GM12878 (cell line): ENCODE measurements at regions not wholly inside any gene's neighbourhood (a gene's known extent, or its start where the extent isn't known, plus 50 kb on each side); places are given as distances from the start of the nearest gene placed in this dataset.

ENCODE experiments used
- ATAC-seq: fragments of 200-7000 bp; cut with Tn5 transposase; 3 replicates; pipeline ENCODE4 v1.9.1; 2020; ENCODE audit warnings: mild to moderate bottlenecking, moderate library complexity
- BruUV-seq: library from RNA; stranded (reverse); fragments of 400-500 nt; replicated peaks from 2 replicates; lab custom pipeline; 2021; lab: Mats Ljungman, UMichigan
- CTCF ChIA-PET: fragments of 300-600 bp; sonication (Branson Sonifier 250); formaldehyde crosslinking; extraction: SDS; loops from one replicate; lab custom pipeline; 2021; ENCODE audit warnings: inconsistent platforms; lab: Yijun Ruan, JAX
- POLR2A ChIA-PET: fragments of 350-600 bp; formaldehyde crosslinking; extraction: SDS; loops from one replicate; lab custom pipeline; 2021; ENCODE audit warnings: inconsistent platforms; lab: Charles Lee
- RAD21 ChIA-PET: fragments of 300-600 bp; sonication (Branson Sonifier 250); formaldehyde crosslinking; loops from one replicate; lab custom pipeline; 2023; ENCODE audit warnings: antibody characterized with exemption; ENCODE audit not compliant: unreplicated experiment; lab: Charles Lee
- SMC1A ChIA-PET: fragments of 300-600 bp; sonication (Branson Sonifier 250); formaldehyde crosslinking; loops from one replicate; lab custom pipeline; 2023; ENCODE audit not compliant: unreplicated experiment, uncharacterized antibody; lab: Charles Lee
- DNase-seq: peaks from one replicate; pipeline ENCODE4 v3.0.0-alpha.2; 2011; ENCODE audit warnings: low read depth, low spot score
- FAIRE-seq: peaks from 3 replicates; lab custom pipeline; 2011; peaks lifted over from hg19 to GRCh38; lab: Jason Lieb, UNC
- H2AFZ ChIP-seq: 2 replicates; pipeline ENCODE4 v1.6.0; 2011; ENCODE audit warnings: low read depth, low read length, control low read depth; ENCODE audit not compliant: control insufficient read depth
- H3K27ac ChIP-seq: 2 replicates; pipeline ENCODE4 v1.5.1; 2011; ENCODE audit warnings: control low read depth; ENCODE audit not compliant: control insufficient read depth, insufficient read depth
- H3K27me3 ChIP-seq, 2 experiments: replicated peaks in 1 of 2; 2 replicates each; pipeline versions ENCODE4 v1.6.0 to v1.6.1; 2011; ENCODE audit warnings: low read length in 1 of 2; ENCODE audit not compliant: control insufficient read depth in 2 of 2, insufficient read depth in 2 of 2
- H3K36me3 ChIP-seq, 2 experiments: 2 replicates each; pipeline ENCODE4 v1.5.1; 2011; ENCODE audit warnings: low read length in 1 of 2; ENCODE audit not compliant: control insufficient read depth in 2 of 2, insufficient read depth in 2 of 2
- H3K4me1 ChIP-seq: 2 replicates; pipeline ENCODE4 v1.6.1; 2011; ENCODE audit warnings: mild to moderate bottlenecking, low read length, moderate library complexity, mixed read lengths; ENCODE audit not compliant: control insufficient read depth, insufficient read depth
- H3K4me2 ChIP-seq: 2 replicates; pipeline ENCODE4 v1.6.0; 2011; ENCODE audit warnings: control low read depth; ENCODE audit not compliant: control insufficient read depth, insufficient read depth
- H3K4me3 ChIP-seq: fragments of 200-600 bp; sonication (generic); 2 replicates; pipeline ENCODE4 v1.5.1; 2016
- H3K79me2 ChIP-seq: 2 replicates; pipeline ENCODE4 v1.6.0; 2011; ENCODE audit warnings: low read length; ENCODE audit not compliant: control insufficient read depth, insufficient read depth
- H3K9ac ChIP-seq: 2 replicates; pipeline ENCODE4 v1.8.0; 2011; ENCODE audit warnings: low read length, control low read depth, mixed read lengths; ENCODE audit not compliant: control insufficient read depth, insufficient read depth
- H3K9me3 ChIP-seq: replicated peaks from 3 replicates; pipeline ENCODE4 v1.5.1; 2011; ENCODE audit warnings: mild to moderate bottlenecking, low read length; ENCODE audit not compliant: control insufficient read depth, insufficient read depth
- H4K20me1 ChIP-seq: 2 replicates; pipeline ENCODE4 v1.6.0; 2011; ENCODE audit not compliant: control insufficient read depth, insufficient read depth
- ATF7 ChIP-seq: fragments of 450-650 bp; IDR thresholded peaks from 2 replicates; pipeline ENCODE4 v1.6.1; 2016; ENCODE audit warnings: low read depth, mild to moderate bottlenecking
- E2F8 ChIP-seq: fragments of 450-650 bp; IDR thresholded peaks from 2 replicates; pipeline ENCODE4 v1.6.1; 2018; ENCODE audit warnings: mild to moderate bottlenecking, low read depth, moderate library complexity; ENCODE audit not compliant: partially characterized antibody
- WRNIP1 ChIP-seq: IDR thresholded peaks from 2 replicates; pipeline ENCODE4 v1.6.1; 2011; ENCODE audit warnings: low read depth, low read length, improper control_type of control experiment, borderline replicate concordance
- ZNF592 ChIP-seq: fragments of 450-650 bp; IDR thresholded peaks from 2 replicates; pipeline ENCODE4 v1.6.1; 2017; ENCODE audit warnings: mild to moderate bottlenecking, moderate library complexity
- WGBS: methylation state at CpG from one replicate; pipeline ENCODE4 v1.1.6; 2016; ENCODE audit warnings: low lambda C conversion rate; ENCODE audit not compliant: insufficient replicate concordance, insufficient coverage; ENCODE audit errors: missing lambda C conversion rate; 5-methylcytosine and 5-hydroxymethylcytosine counted together
- in situ Hi-C: fragments of 300-500 bp; cut with MboI; formaldehyde crosslinking; loops from 9 replicates; pipeline ENCODE4 v1.14.3; 2018; ENCODE audit warnings: mixed read lengths
- intact Hi-C: fragments of 100-400 bp; cut with micrococcal nuclease; formaldehyde crosslinking; loops from one replicate; pipeline ENCODE4 v1.14.2; 2022; ENCODE audit not compliant: unreplicated experiment

DNA sequence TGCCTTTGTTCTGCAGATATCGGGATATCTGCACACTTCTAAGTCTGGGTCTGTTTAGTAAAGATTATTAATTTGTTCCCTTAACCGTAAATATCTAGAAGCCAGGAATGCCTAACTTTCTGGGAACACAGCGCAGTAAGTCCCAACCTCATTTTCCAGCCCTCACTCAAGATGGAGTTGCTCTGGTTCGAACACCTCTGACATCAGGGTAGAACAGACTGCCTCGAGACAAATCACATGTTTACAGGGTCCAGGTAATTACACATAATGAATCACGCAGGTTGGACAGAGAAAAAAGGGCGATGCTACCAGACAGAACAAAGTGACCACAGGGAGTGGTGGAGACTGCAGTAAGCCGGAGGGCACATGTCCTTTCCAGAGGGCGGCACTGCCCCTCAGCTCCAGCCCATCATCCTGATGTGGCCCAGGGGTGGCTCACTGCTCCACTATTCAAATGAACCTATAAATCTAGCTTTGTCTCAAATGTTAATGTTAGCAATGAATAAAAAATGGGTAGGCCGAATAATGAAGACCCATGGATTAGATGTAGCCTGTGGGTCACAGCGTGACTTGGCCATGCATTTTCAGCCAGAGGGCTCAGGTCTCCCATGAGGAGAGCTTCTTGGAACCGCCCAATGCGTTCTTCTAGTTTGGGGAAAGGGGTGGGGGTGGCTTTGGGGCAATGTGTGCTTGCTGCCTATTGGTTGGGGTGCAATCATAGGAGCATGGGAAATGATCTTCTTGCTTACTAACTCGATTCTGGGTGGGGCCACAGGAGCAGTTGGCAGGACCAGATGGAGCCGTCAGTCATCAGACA lies 159.0 kb upstream of the SFSWAP start:
- CTCF ChIA-PET = interaction anchor here (0.6 kb wide), 1 partner anchor 14 kb away, joined by 3 read pairs; no protein-coding TSS in a partner anchor
- RAD21 ChIA-PET = no interaction called here
- Histone ChIP-seq H3K79me2 (no peaks in the 10 kb centered on the region), H3K9ac (no peak overlapping the region), H3K9me3 (no peaks in the 10 kb centered on the region), H3K4me2 (no peak overlapping the region), H3K27ac (no peak overlapping the region), H4K20me1 (no peaks in the 10 kb centered on the region), H3K27me3 (peaks cover 0 to 1% of the 10 kb centered on the region in 2 experiments; a peak in 2 of 4 replicates), H3K36me3 (no peaks in the 10 kb centered on the region), H2AFZ (no peak overlapping the region), H3K4me1 (no peaks in the 10 kb centered on the region), H3K4me3 (no peak overlapping the region)
- POLR2A ChIA-PET = no interaction called here
- no peak for DNase-seq
- intact Hi-C loops = no loop called here
- no peak for FAIRE-seq
- no TSS peak for BruUV-seq
- TF ChIP-seq WRNIP1 (no peak), ATF7 (no peak), ZNF592 (no peak), E2F8 (no peak)
- ATAC-seq = no peak
- in situ Hi-C loops = no loop called here
- 48% methylated on average over 15 of the region's 15 CpGs for WGBS
- SMC1A ChIA-PET = no interaction called here
